ENCODE measurements at regions not wholly inside any gene's neighbourhood (a gene's known extent, or its start where the extent isn't known, plus 50 kb on each side); places are given as distances from the start of the nearest gene placed in this dataset.

DNA sequence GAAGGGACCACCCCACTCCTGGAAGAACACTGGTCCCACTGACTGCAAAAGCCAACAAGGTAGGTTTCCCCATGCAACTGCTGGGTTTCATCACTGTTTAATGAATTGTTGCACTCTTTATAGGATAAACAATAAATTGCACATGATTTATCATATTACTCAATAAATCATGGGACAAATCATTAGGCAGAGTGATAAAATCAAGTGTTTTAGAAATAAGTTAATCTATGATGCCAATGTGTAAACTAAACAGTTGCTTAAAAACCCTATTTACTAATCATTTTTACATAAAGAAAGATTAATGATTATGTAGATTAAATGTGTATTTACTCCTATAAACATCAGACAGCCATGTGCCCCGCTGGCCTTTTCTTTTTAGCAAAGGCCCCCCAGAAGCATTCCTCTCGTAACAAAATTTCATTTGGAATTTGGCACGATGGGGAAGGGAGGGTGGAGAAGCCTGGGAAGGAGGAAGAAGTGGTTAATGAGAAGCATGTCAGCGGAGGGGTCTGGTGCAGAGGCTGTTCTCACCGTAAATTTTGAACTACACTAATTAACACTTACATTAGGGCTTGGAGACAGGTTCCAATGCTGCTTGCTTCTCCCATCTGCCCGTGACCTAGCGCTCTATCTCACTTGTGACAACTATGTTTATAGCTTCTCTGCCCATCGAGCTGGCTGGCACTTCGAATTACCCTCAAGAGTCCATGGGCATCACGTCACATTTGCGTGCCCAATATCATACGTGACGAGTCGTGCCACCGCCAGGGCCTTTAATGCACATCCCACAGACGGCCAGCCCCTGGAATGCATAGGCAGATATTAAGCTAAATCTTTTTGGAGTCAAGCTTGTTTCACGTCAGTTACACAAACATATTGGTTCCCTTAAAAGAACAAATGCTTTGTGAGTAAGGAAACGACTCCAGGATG lies 357.7 kb upstream of the TSHZ3 start:
- no peak for DNase-seq (ENCODE audit: low spot score)

DNA sequence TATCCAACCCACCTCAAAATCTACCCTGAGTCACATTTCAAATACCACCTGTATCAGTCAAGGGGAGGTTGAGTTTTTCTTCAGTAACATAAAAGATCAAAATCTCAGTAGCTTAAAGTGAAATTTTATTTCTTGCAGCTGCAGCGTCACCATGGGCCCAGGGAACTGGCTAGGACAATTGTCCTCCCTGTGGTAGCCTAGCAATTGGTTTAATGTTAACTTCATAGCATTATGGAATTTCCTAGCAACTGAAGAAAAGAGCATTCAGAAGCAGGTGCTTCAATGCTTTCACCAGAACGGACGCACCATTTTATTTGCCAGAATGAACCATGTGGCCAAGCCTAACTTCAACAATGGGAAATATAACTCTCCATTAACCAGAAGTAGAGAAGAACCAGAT lies 359.3 kb upstream of the TSHZ3 start:
- DNase-seq (ENCODE audit: low spot score) = no peak

DNA sequence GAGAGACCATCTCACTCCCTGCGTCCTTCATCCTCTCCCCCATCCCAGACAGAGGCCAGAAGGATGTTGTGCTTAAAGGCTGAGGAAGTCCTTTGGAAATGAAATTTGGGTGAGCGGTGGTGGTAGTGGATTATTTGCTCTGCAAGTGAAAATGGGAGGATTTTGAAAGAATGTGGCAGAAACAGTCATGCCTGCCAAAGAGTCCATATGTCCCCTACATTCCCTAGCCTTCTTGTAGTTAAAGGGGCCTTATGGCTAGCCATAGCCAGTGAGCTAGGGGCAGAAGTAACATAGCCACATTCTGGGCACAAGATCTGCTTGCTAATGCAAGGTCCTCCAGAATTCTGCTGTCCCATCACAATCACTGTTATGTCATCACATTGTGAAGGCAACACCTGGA lies 360.2 kb upstream of the TSHZ3 start:
- DNase-seq (ENCODE audit: low spot score) = no peak

DNA sequence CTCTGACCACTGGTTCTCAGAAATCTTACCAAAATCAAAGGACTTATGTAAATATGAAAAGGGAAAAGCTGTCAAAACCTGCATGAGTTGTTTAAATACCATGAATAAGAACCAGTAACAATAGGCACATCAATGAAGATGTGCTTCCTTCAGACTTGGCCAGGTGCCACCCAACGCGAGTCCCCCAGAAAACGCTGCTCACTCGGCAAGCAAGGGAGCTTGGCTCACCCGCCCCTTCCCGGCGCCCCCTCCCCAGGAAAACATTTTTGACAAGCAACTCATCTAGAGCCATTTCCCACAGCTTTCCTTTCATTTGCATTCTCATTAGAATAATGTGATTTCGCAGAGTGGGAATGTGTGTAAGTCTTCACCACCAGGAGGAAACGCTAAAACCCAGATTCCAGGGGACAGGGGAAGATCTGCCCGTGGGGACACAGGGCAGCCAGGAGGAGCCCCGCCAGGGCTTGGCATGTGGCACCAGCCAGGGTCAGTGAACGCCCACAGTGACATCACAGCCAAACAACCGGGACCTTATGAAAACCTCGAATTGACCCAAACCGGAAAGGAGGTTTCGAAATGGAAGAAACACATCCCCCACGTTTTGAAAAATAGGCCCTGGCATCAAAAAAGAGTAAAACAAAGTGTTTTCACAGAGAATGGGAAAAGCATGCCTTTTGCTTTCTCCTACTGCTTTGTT lies 366.2 kb upstream of the TSHZ3 start:
- no peak for DNase-seq (ENCODE audit: low spot score)

DNA sequence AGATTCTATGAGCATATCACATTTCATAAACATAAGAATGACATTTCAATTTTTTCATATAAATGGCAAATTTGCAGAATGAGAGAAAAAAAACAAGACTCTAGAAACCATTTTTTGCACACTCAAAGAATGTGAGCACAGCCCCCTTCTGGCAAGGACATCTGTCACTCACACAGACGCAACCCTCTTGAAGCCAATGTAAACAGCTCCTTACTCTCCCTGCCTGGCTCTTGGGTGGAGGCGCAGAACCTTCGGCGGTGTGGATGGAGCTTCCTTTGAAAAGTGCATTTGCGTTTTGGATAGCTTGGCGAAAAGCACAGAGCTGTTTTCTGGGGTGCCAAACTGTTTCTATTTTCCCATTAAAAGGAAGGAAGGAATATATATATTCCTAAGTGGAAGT lies 367.6 kb upstream of the TSHZ3 start:
- no peak for DNase-seq (ENCODE audit: low spot score)

DNA sequence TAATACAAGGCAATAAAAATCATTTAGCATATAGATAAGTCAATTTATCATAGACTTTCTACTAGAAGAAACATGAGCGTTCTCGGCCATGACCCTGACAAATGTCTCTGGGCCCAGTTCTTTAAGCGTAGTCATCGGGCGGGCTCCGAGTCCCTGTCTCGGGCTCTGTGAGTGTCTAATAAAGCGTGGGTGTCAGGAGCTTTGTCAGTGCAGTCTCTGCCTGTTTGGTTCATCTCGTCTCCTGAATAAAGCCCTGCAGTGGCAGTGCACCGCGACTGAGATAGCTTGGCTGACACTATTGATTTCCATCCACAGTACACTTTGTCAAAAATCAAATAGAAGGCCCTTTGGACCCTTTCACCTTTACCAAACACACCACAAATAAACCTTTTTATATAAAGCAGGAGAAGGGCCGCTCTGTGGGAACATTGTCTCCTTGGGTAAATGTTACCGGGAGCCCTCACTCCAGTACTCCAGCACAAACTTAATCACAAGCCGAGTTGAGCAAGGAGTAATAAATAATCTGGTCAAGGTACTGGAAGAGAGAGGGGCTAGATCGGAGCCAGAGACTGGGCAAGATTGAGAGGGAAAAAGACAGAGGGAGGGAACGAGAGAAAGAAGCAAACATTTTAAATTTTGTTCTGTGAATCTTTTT lies 368.2 kb upstream of the TSHZ3 start:
- no peak for DNase-seq (ENCODE audit: low spot score)

DNA sequence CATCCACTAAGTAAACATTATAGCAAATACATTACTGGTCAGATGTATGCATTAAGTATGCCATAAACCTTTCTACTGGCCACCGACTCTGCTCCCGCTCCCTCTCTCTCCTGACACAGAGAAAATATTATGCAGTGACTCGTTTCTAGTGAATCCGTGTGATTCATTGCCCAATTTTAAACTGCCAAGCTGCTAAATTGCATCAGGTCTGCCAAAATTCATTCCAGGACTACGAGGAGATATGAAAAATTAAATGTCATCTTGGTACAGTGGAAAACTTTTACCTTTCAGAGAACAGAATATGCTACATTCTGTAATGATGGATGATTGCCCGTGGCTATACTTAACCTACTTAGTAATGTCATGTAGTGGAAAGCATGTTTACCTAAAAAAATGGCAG lies 368.8 kb upstream of the TSHZ3 start:
- no peak for DNase-seq (ENCODE audit: low spot score)

DNA sequence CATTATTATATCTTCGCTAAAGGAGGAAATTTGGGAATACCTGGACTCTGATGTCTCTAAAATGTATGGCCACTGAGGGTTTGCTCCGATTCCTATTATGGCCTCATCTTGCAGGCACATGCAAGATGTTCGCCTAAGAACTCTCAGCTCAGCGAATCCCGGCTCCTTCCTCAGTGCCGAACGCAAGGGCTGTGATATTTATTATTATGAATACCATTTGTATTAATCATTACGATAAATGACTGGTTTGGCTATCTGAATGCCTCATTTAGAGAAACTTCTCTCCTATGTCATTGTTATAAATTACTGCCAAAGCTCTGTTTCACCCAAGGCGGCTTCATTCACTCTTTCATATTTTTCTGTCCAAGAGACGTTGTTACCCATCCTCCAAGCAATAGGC lies 369.7 kb upstream of the TSHZ3 start:
- no peak for DNase-seq (ENCODE audit: low spot score)

DNA sequence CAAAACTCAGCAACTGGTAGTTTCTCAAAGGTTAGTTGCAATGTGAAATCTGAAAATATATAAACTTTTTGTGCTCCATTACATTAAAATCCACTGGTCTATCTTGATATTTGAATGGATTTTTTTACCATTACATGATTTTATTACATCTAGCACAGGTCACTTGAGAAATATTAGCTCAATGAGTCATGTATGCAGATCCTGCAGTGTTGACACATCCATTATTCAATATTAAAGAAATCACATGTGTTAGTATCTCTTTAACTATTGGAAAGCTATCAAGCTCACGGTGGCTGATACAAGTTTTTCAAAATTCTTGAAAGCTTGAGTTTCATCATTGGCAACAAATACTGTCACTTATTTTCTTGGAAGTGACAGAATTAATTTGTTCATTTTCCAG lies 373.9 kb upstream of the TSHZ3 start:
- no peak for DNase-seq (ENCODE audit: low spot score)

DNA sequence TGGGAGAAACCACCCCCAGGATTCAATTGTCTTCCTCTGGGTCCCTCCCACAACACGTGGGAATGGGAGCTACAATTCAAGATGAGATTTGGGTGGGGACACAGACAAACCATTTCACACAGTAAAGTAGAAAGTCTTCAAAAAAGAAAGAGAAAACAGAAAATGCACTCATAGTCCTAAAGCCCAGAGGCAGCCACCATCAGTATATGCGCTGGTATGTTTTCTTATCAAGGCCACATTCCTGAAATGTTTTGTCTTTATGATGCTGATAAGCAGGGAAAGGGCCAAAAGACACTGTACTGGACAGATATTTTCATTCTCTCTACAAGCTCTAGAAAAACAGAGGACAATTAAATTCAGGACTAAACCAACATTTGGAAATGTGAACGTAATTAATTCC lies 375.8 kb upstream of the TSHZ3 start:
- DNase-seq (ENCODE audit: low spot score) = no peak

DNA sequence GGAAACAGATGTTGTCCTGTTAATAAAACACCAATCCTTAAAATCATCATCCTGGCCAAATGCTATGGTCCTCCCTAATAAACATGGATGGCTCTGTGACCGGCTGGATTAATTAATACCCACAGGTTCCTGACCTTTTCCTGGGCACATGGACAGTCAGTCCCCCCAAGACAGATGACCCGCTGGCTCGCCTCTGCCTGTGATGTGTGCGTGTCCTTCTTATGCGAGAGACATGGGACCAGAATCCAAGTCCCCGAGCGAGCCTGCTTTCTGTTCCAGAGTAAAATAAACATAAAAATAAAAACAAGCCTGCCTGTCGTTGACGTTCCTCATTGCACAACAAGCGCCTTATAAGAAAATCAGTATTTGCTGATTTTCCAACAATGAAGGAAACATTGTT lies 378.3 kb upstream of the TSHZ3 start:
- DNase-seq (ENCODE audit: low spot score) = no peak

DNA sequence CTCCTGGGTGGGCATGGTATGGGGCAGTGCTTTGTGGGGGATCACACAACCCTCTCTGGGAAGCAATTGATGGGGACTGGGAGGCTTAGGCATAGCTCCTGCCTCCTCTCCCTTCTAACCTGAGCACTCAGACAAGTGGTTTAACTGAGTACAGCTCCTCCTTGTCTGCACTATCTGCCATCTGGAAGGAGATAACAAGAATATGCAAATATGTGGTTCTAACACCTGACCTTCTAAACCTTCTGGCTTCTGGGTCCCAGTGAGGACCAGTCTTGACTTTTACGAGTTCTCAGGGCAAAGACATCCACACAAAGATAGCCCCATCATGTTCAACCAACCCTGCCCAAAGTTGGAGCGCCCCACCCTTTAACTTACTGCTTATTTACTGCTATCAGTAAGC lies 381.0 kb upstream of the TSHZ3 start:
- no peak for DNase-seq (ENCODE audit: low spot score)

DNA sequence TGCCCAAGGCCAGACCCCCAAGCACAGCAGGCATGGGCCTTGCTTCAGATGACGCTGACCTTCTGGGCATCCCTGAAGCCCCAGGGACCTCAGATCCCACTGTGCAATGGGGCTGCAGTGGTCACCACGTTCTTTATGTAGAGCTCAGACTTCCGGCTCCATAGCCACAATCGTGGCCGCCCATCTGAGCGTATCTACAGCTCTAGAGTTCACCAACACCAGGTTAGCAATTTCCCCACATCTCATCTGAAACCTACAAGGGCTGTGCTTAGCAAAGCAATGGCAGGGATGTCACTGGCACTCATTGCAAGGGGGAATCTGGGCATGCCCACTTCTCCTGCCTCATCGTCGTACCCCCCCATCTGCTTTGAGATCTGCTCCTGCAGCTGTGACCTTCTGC lies 384.4 kb upstream of the TSHZ3 start:
- DNase-seq (ENCODE audit: low spot score) = no peak

DNA sequence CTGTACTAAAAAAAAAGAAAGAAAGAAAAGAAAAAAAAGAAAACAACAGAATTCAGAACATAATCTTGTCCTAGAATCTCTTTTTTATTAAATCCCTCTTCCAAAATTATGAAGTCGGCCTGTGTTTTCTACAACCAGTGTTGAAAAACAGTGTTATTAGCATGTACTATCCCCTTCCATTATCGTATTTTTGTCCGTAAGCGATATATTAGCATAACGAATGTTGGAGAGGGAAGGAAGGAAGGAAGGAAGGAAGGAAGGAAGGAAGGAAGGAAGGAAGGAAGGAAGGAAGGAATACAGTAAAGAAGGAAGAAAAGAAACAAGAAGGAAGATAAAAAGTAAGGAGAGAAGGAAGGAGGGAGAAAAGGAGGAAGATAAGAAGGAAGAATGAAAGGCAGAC lies 393.0 kb upstream of the TSHZ3 start:
- no peak for DNase-seq (ENCODE audit: low spot score)

DNA sequence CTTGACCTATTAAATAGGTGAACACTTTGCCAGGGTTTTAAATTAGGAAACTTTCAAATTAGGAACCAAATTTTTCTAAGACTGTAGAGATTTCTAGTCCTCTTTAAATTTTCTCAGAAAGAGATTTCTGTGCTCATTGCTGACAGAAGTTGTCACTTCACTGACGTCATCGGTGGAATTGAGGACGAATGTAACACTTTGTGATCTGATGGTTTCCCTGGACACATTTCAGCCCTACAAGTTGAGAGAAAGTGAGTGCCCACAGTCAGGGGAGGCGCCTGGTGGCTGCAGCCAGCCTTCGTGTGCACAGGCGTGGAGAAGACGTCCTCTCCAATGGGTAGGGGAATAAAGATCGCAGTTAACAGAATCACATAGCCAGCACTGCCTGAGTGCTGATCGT lies 396.5 kb upstream of the TSHZ3 start:
- no peak for DNase-seq (ENCODE audit: low spot score)

DNA sequence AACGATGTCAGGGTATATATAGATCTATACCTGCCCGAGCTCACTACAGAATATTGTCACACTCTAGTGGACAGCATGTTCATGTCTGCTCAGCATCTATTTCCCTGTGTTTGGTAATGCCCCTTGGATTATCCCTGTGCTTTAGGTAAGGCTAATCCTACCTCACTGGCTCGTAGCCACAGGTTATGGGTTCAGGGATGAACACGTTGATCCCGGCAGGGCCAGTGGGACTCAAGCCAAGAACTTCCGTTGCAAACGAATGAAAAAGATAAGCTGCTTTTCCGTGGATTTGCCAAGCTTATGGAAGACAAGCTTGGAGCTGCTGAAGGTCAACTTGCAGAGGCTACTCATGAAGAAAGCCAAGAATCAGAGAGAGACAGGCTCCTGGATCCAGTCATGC lies 400.0 kb upstream of the TSHZ3 start:
- DNase-seq (ENCODE audit: low spot score) = no peak

DNA sequence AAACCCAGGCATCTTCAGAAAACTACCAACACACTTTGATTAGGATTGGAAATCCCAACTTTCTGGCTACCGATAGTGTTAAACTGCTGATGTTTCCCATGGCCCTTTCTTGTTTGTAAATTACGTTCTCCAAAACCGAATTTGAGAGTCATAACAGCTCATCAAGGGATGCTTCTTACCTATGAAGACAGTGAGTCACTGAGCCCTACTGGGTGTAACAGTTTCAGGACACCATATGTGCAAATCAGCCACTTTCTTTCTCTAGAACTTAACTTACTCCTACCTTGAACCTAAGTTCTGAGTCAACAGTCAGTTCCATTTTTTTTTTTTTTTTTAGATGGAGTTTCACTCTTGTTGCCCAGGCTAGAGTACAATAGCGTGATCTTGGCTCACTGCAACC lies 410.1 kb upstream of the TSHZ3 start:
- DNase-seq (ENCODE audit: low spot score) = no peak

DNA sequence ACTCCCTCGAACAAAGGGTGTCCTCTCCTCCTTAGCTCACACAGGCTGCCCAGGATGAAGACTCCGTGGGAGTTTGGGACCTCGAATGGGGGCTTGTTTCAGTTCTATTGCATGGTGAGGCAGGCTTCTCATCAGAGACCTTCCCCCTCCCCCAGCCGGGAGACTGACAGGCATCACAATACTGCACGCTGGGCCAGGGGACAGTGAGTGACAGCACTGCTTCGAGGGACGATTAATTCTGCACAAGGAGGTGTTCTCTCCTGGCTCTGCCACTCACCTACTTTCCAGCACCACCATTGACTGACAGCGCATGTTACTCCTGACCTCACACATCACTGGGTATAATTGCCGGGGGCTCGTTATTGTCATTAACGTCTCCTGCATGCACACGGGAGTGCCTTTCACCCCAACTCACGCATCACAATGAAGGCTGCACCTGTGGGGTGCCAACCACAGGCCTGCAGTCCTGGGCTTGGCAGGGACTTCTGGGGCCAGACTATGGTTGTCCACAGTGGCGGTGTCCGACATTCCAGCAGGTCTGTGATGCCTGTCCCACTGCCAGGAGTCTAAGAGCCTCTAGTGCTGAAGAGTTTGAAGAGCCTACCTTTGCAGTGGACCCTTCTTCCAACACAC lies 412.2 kb upstream of the TSHZ3 start:
- DNase-seq (ENCODE audit: low spot score) = no peak

DNA sequence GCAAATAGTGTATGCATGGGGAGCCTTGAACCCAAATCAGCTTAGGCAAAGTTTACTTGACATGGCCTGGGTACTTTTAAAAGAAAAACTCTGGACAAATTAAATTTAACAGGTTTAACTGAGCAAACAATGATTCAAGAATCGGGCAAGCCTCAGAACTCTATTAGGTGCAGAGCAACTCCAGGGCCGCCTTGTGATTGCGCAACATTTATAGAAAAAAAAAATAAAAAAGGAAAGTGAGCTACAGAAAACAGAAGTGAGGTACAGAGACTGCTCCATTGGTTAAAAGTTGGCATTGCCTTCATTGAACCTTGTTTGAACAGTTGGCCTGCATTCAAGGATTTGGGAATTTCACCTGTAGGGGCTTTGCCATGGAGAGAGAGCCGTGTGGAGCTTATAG lies 421.0 kb upstream of the TSHZ3 start:
- DNase-seq (ENCODE audit: low spot score) = no peak

DNA sequence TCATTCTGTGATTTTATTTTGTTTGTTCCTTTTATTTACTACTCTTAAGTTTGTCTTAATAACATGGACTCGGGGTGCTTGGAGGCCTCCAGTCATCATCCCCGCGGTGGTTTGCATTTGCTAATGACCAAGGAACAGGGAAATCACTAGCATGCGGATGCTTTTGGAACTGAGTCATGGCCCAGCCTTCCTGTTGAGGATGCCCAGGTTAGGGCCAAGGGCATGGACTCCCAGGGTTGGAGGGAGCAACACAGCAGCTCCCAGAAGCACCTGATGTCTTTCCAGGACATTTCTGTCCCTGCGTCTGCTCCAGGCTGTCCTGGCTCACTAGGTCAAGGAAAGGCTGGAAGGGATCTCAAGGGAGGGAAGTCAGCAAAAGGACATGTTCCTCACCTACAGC lies 423.7 kb upstream of the TSHZ3 start:
- DNase-seq (ENCODE audit: low spot score) = no peak

DNA sequence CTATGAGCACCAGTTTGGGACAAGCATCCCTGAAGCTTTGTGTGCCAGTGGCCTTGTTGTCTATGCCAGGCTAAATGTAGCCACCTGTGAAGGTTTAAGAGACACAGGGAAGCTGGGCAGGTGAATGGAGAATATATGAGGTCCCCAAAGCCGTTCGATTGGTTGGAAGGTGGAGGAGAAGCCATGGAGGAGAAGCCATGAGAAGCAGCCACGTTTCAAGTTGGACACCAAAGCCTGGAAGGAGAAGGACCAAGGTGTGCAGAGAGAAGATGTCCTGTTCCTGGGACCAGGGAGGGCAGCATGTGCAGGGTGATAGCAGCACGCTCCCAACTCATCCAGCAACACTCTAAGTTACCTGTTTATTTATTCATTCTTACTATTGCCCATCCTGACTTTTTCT lies 432.3 kb upstream of the TSHZ3 start:
- no peak for DNase-seq (ENCODE audit: low spot score)

DNA sequence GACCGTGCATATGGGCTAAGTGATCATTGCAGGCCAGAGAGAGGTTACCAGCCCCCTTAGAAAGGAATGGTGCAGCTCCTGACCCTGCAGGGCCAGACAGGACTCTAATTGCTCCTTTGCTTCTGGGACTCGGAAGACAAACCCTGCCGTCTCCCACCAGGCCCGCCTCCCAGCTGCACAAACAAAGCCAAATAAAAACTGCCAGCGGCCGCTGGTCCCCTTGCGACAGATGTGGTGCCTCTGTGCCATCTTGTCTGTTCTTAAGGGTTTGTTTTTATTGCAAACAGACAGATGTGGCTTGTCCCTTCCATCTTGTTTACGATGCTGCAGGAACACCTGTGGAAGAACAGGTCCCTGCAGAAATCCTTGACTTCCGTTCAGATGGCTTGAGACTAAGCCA lies 434.4 kb upstream of the TSHZ3 start:
- no peak for DNase-seq (ENCODE audit: low spot score)

Measured in HT-29 (cell line).